ENCODE measurements at regions not wholly inside any gene's neighbourhood (a gene's known extent, or its start where the extent isn't known, plus 50 kb on each side); places are given as distances from the start of the nearest gene placed in this dataset.

GRCh38 chr1:3976821-3977220 is 76.7 kb upstream of the C1orf174 start:
- Histone ChIP-seq H3K9me3 (ENCODE audit: control insufficient read depth in 4 of 4, low read length in 3 of 4) (no peaks in the 10 kb centered on the region), H3K9ac (ENCODE audit: low read depth in 1 of 2, low read length in 2 of 2) (no peak overlapping the region), H3K36me3 (ENCODE audit: control insufficient read depth in 4 of 4, insufficient read depth in 3 of 4, low read depth in 1 of 4, low read length in 3 of 4) (no peaks in the 10 kb centered on the region), H3K4me3 (ENCODE audit: low read depth in 1 of 3, low read length in 3 of 3) (no peak overlapping the region), H3K4me1 (ENCODE audit: control insufficient read depth in 4 of 4, insufficient read depth in 4 of 4, low read length in 3 of 4) (no peaks in the 10 kb centered on the region), H3K27ac (ENCODE audit: low read depth in 1 of 2, low read length in 2 of 2) (no peak overlapping the region), H3K27me3 (ENCODE audit: control insufficient read depth in 4 of 4, insufficient read depth in 4 of 4, low read length in 3 of 4) (peaks cover 0 to 5% (median 0%) of the 10 kb centered on the region in 4 donors)
- no peak for DNase-seq (ENCODE audit: low spot score)
- TF ChIP-seq GABPA (IDR thresholded peaks at IDR 0.05 in 1 of 2, conservative IDR thresholded peaks at IDR 0.05 in 1 of 2): no peak
- 90% methylated on average over 23 of the region's 23 CpGs for WGBS

GRCh38 chr1:3978196-3978989 is 78.3 kb upstream of the C1orf174 start:
- TF ChIP-seq YY1 (IDR thresholded peaks at IDR 0.05) (no peak), SP1 (IDR thresholded peaks at IDR 0.05) (no peak), FOXA1 (IDR thresholded peaks at IDR 0.05) (no peak), EGR1 (IDR thresholded peaks at IDR 0.05; ENCODE audit: low read depth in 2 of 2) (no peak)
- no peak for DNase-seq (ENCODE audit: low spot score)
- WGBS: 82% methylated on average over 23 of the region's 23 CpGs
- Histone ChIP-seq H3K9me3 (ENCODE audit: control insufficient read depth in 4 of 4, low read length in 3 of 4) (no peaks in the 10 kb centered on the region), H3K9ac (ENCODE audit: low read depth in 1 of 2, low read length in 2 of 2) (no peak overlapping the region), H3K27me3 (ENCODE audit: control insufficient read depth in 4 of 4, insufficient read depth in 4 of 4, low read length in 3 of 4) (peaks cover 0 to under 1% (median 0%) of the 10 kb centered on the region in 4 donors), H3K4me3 (ENCODE audit: low read depth in 1 of 3, low read length in 3 of 3) (no peak overlapping the region), H3K27ac (ENCODE audit: low read depth in 1 of 2, low read length in 2 of 2) (no peak overlapping the region), H3K36me3 (ENCODE audit: control insufficient read depth in 4 of 4, insufficient read depth in 3 of 4, low read depth in 1 of 4, low read length in 3 of 4) (no peaks in the 10 kb centered on the region), H3K4me1 (ENCODE audit: control insufficient read depth in 4 of 4, insufficient read depth in 4 of 4, low read length in 3 of 4) (no peaks in the 10 kb centered on the region)

- no peaks in the 10 kb centered on the region for H3K27me3 ChIP-seq (ENCODE audit: control insufficient read depth in 4 of 4, insufficient read depth in 4 of 4, low read length in 3 of 4)
- H3K36me3 ChIP-seq (ENCODE audit: control insufficient read depth in 4 of 4, insufficient read depth in 3 of 4, low read depth in 1 of 4, low read length in 3 of 4): no peaks in the 10 kb centered on the region
- DNase-seq (ENCODE audit: low spot score): no peak
- no peak for TF ChIP-seq MAX (IDR thresholded peaks at IDR 0.05)
- TF ChIP-seq REST (IDR thresholded peaks at IDR 0.05): no peak
- no peak for TF ChIP-seq SP1 (IDR thresholded peaks at IDR 0.05)
- no peak for TF ChIP-seq FOXA1 (IDR thresholded peaks at IDR 0.05)
- no peak for TF ChIP-seq RXRA (IDR thresholded peaks at IDR 0.05)
- no peak for TF ChIP-seq JUND (IDR thresholded peaks at IDR 0.05)
- no peak for TF ChIP-seq TAF1 (conservative IDR thresholded peaks at IDR 0.05)
- no peak for TF ChIP-seq NR2F2 (IDR thresholded peaks at IDR 0.05)
- H3K9me3 ChIP-seq (ENCODE audit: control insufficient read depth in 4 of 4, low read length in 3 of 4): no peaks in the 10 kb centered on the region
- WGBS: 67% methylated on average over 9 of the region's 9 CpGs
- H3K9ac ChIP-seq (ENCODE audit: low read depth in 1 of 2, low read length in 2 of 2): no peak overlapping the region
- no peaks in the 10 kb centered on the region for H3K4me1 ChIP-seq (ENCODE audit: control insufficient read depth in 4 of 4, insufficient read depth in 4 of 4, low read length in 3 of 4)
- no peak overlapping the region for H3K4me3 ChIP-seq (ENCODE audit: low read depth in 1 of 3, low read length in 3 of 3)
- H3K27ac ChIP-seq (ENCODE audit: low read depth in 1 of 2, low read length in 2 of 2): no peak overlapping the region
Observed at GRCh38 chr1:3978990-3979325, 78.9 kb upstream of the C1orf174 start.
